GM23338 (cell line): ENCODE measurements at regions not wholly inside any gene's neighbourhood (a gene's known extent, or its start where the extent isn't known, plus 50 kb on each side); places are given as distances from the start of the nearest gene placed in this dataset.

Source experiments
- CREB1 ChIP-seq: fragments of 250-450 bp; sonication (Bioruptor Pico); IDR thresholded peaks from 2 replicates; pipeline ENCODE4 v1.5.0; 2020; ENCODE audit warnings: low read depth, mild to moderate bottlenecking, moderate library complexity
- CTCF ChIP-seq, 2 experiments: fragments of 200-600 bp in 1 of 2; sonication (generic) in 1 of 2; conservative IDR thresholded peaks; 2 replicates each; pipeline versions ENCODE4 v1.5.1 to v1.6.1; 2016 to 2017; ENCODE audit warnings: antibody characterized with exemption in 2 of 2, low read depth in 2 of 2, mild to moderate bottlenecking in 2 of 2, moderate library complexity in 1 of 2
- ETS1 ChIP-seq: IDR thresholded peaks from 2 replicates; pipeline ENCODE4 v1.6.1; 2016; ENCODE audit warnings: antibody characterized with exemption
- EZH2 ChIP-seq: fragments of 200-600 bp; sonication (generic); IDR thresholded peaks from one replicate; pipeline ENCODE4 v1.8.0; 2017; ENCODE audit warnings: antibody characterized with exemption, mild to moderate bottlenecking, low read depth; ENCODE audit not compliant: unreplicated experiment
- EZH2phosphoT487 ChIP-seq: fragments of 200-600 bp; sonication (generic); IDR thresholded peaks from one replicate; pipeline ENCODE4 v1.8.1; 2018; ENCODE audit warnings: antibody characterized with exemption; ENCODE audit not compliant: unreplicated experiment
- JUNB ChIP-seq: IDR thresholded peaks from one replicate; pipeline ENCODE4 v1.6.1; 2016; ENCODE audit warnings: antibody characterized with exemption; ENCODE audit not compliant: unreplicated experiment
- NANOG ChIP-seq: IDR thresholded peaks from 2 replicates; pipeline ENCODE4 v1.6.1; 2016; ENCODE audit warnings: antibody characterized with exemption, borderline replicate concordance
- POLR2AphosphoS5 ChIP-seq: IDR thresholded peaks from 2 replicates; pipeline ENCODE4 v1.6.1; 2016; ENCODE audit warnings: antibody characterized with exemption, low read depth
- REST ChIP-seq: IDR thresholded peaks from one replicate; pipeline ENCODE4 v1.6.1; 2018; ENCODE audit warnings: antibody characterized with exemption; ENCODE audit not compliant: unreplicated experiment
- STAT1 ChIP-seq: IDR thresholded peaks from one replicate; pipeline ENCODE4 v1.6.1; 2016; ENCODE audit warnings: antibody characterized with exemption; ENCODE audit not compliant: unreplicated experiment
- ZNF114 ChIP-seq: fragments of 250-450 bp; sonication (Bioruptor Pico); IDR thresholded peaks from 2 replicates; pipeline ENCODE4 v1.5.0; 2020; ENCODE audit warnings: mild to moderate bottlenecking, moderate library complexity
- ZNF331 ChIP-seq: fragments of 250-450 bp; sonication (Bioruptor Pico); IDR thresholded peaks from 2 replicates; pipeline ENCODE4 v1.5.0; 2020; ENCODE audit warnings: low read depth, mild to moderate bottlenecking, moderate library complexity
- ZNF462 ChIP-seq: fragments of 250-450 bp; sonication (Bioruptor Pico); IDR thresholded peaks from 2 replicates; pipeline ENCODE4 v1.5.0; 2020; ENCODE audit warnings: mild to moderate bottlenecking, moderate library complexity

- TF ChIP-seq EZH2 (no peak), CTCF (conservative IDR thresholded peaks at IDR 0.05; ENCODE audit: low read depth in 2 of 2) (no peak), POLR2AphosphoS5 (no peak), EZH2phosphoT487 (no peak), CREB1 (no peak), ZNF462 (no peak), REST (no peak), JUNB (no peak), ZNF114 (no peak), NANOG (no peak), ETS1 (no peak), ZNF331 (CRISPR knock-in tag) (no peak), STAT1 (no peak)
Measured at GRCh38 chr14:29149798-29150197, 383.2 kb downstream of the FOXG1 start.
